ENCODE measurements at regions not wholly inside any gene's neighbourhood (a gene's known extent, or its start where the extent isn't known, plus 50 kb on each side); places are given as distances from the start of the nearest gene placed in this dataset.
"Not testable (repeated sequence)": the region's sequence is repeated elsewhere in the genome, so short reads cannot be mapped to it uniquely, and the experiment has no call there.

DNA sequence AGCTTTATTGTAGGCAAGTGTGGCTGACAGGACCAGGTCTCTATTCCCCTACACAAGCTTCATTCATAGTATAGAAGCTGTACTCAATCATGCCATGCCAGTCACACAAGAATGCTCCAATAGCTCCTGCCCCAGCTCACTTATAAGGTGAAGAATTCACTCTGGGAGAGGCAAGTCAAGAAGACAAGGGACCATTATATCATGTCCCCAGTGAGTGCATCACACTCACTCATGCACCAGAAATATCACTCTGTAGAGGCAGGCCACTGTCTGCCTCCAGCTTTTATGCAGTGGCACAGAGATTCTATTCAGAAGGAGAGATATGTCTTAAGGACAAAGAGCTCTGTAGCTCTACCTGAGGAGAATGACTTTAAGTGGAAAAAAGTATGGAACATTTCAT is 263.2 kb downstream of the GJA1 start:
- Histone ChIP-seq H3K36me3 (no peaks in the 10 kb centered on the region), H3K27ac (no peak overlapping the region), H3K27me3 (no peaks in the 10 kb centered on the region), H3K9me3 (peaks cover 0 to 5% (median 0%) of the 10 kb centered on the region in 11 donors), H3K4me1 (peaks cover 0 to 11% (median 0%) of the 10 kb centered on the region in 9 donors), H3K4me3 (no peak overlapping the region)
- TF ChIP-seq CTCF (IDR thresholded peaks at IDR 0.05) = no peak
- intact Hi-C loops (cut with DNase I) = loop anchor here in 1 of 10 donors (5.0 kb wide), 1 partner anchor 484 kb away; no protein-coding TSS in a partner anchor
- no peak for DNase-seq
- no peak for ATAC-seq

GRCh38 chr6:121703129-121703528 is 267.7 kb downstream of the GJA1 start:
- H3K36me3 ChIP-seq; ATAC-seq; H3K4me1 ChIP-seq; intact Hi-C loops (cut with DNase I); H3K27ac ChIP-seq; H3K27me3 ChIP-seq; H3K4me3 ChIP-seq; DNase-seq: not testable (repeated sequence)
- H3K9me3 ChIP-seq = peaks cover 0 to 16% (median 3%) of the 10 kb centered on the region in 11 donors
- 88 to 91% methylated on average over 8 of the region's 8 CpGs for WGBS, 2 donors

DNA sequence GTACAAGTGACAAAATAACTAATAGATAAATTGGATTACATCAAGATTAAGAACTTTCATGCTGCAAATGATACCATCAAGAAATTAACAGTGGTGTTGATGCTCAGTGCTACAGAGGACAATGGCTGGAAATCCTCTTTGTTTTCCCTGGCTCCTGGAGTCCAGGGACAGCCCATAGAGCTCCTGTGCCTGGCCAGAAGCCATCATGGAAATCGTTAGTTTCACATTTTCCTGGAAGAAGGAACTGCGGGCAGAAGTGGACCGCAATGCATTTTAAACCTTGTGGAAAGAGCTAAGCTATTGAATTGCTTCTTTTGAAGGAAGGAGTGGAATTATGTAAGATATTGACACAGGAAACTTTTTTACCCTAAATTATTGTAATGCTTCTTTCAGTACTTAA is 276.0 kb downstream of the GJA1 start:
- no peak overlapping the region for H3K4me3 ChIP-seq
- H3K27me3 ChIP-seq = no peaks in the 10 kb centered on the region
- H3K4me1 ChIP-seq = peaks cover 0 to 17% (median 0%) of the 10 kb centered on the region in 9 donors
- TF ChIP-seq CTCF (IDR thresholded peaks at IDR 0.05) = no peak
- peak overlapping the region in 5 of 10 donors; percentile 23 to 63 (median 37) for H3K27ac ChIP-seq
- peak in 1 of 2 donors; percentile 74 for DNase-seq
- ATAC-seq = peak; percentile 62 to 94 (median 87)
- H3K36me3 ChIP-seq = no peaks in the 10 kb centered on the region
- peaks cover 0 to 6% (median 3%) of the 10 kb centered on the region in 11 donors for H3K9me3 ChIP-seq
- intact Hi-C loops (cut with DNase I) = loop anchor here in 2 of 10 donors (5.0 to 10.0 kb wide), 3 partner anchors 56 to 113 kb away; no protein-coding TSS in a partner anchor
- 49 to 56% methylated on average over 3 of the region's 3 CpGs for WGBS, 2 donors

DNA sequence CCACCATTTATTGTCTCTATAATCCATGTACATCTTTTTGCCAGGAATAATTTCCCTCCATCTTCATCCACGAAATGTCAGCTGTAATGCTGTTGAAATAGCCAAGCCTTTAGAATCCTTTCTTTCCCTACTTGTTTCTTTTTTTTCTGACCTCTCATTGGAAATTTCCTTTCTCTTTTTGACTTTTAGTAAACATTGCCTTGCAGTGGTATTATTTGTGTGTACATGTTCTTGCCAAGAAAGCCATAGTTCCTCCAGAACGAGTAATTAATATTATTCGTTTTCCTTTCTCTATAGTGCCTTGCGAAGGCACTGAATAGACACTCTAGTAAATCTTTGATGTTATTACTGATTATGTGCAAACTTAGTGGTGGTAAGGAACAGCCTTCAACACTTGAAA is 282.2 kb downstream of the GJA1 start:
- Histone ChIP-seq H3K27ac (no peak overlapping the region), H3K4me1 (peaks cover 0 to 2% (median 0%) of the 10 kb centered on the region in 9 donors), H3K4me3 (no peak overlapping the region), H3K9me3 (peaks cover 0 to 14% (median 0%) of the 10 kb centered on the region in 11 donors), H3K36me3 (no peaks in the 10 kb centered on the region), H3K27me3 (no peaks in the 10 kb centered on the region)
- intact Hi-C loops (cut with DNase I) = loop anchor here in 3 of 10 donors (5.0 to 10.0 kb wide), 3 partner anchors 60 to 115 kb away; no protein-coding TSS in a partner anchor
- no peak for TF ChIP-seq CTCF (IDR thresholded peaks at IDR 0.05)
- no peak for ATAC-seq
- WGBS, 2 donors = 86 to 89% methylated on average over 4 of the region's 4 CpGs
- DNase-seq = no peak

GRCh38 chr6:121720867-121721266 is 285.4 kb downstream of the GJA1 start:
- 94 to 96% methylated on average over 1 of the region's 1 CpG for WGBS, 2 donors
- not testable (repeated sequence) for H3K4me3 ChIP-seq, H3K36me3 ChIP-seq, H3K27me3 ChIP-seq, DNase-seq, ATAC-seq, H3K27ac ChIP-seq
- intact Hi-C loops (cut with DNase I) = loop anchor here in 2 of 10 donors (10.0 kb wide), 2 partner anchors 66 to 286 kb away; partner anchors contain the start of gene GJA1 (in 1 of the 2)
- Histone ChIP-seq H3K9me3 (peaks cover 0 to 14% (median 0%) of the 10 kb centered on the region in 11 donors), H3K4me1 (peaks cover 0 to 20% (median 0%) of the 10 kb centered on the region in 9 donors)

Data from heart right ventricle (tissue), 16 donors.